WTC11 (cell line): ENCODE measurements at regions not wholly inside any gene's neighbourhood (a gene's known extent, or its start where the extent isn't known, plus 50 kb on each side); places are given as distances from the start of the nearest gene placed in this dataset.

Source experiments
- ATF1 ChIP-seq: sonication (generic); formaldehyde crosslinking; IDR thresholded peaks from 2 replicates; pipeline ENCODE4 v1.8.1; 2023; ENCODE audit warnings: mild to moderate bottlenecking, moderate library complexity, missing genetic modification reagents
- CREB1 ChIP-seq: sonication (generic); formaldehyde crosslinking; IDR thresholded peaks from 2 replicates; pipeline ENCODE4 v1.8.0; 2023; ENCODE audit warnings: mild to moderate bottlenecking, missing genetic modification reagents
- CTCF ChIP-seq: fragments of 200-600 bp; IDR thresholded peaks from 2 replicates; pipeline ENCODE4 v1.8.0; 2022; ENCODE audit warnings: antibody characterized with exemption
- E2F4 ChIP-seq: sonication (generic); formaldehyde crosslinking; IDR thresholded peaks from 2 replicates; pipeline ENCODE4 v1.8.1; 2022; ENCODE audit warnings: low read depth, mild to moderate bottlenecking, moderate library complexity, missing genetic modification reagents, borderline replicate concordance
- ESRRA ChIP-seq: sonication (generic); formaldehyde crosslinking; IDR thresholded peaks from 2 replicates; pipeline ENCODE4 v1.8.1; 2022; ENCODE audit warnings: mild to moderate bottlenecking, missing genetic modification reagents, borderline replicate concordance
- ETV6 ChIP-seq: sonication (generic); formaldehyde crosslinking; IDR thresholded peaks from 2 replicates; pipeline ENCODE4 v1.8.1; 2022; ENCODE audit warnings: mild to moderate bottlenecking, missing genetic modification reagents
- JAZF1 ChIP-seq: fragments of 250-450 bp; sonication (Bioruptor Pico); IDR thresholded peaks from 2 replicates; pipeline ENCODE4 v1.9.0; 2021; ENCODE audit warnings: moderate library complexity, mild to moderate bottlenecking, inconsistent platforms
- JUN ChIP-seq: sonication (generic); formaldehyde crosslinking; IDR thresholded peaks from 2 replicates; pipeline ENCODE4 v1.8.0; 2023; ENCODE audit warnings: mild to moderate bottlenecking, missing genetic modification reagents
- MAX ChIP-seq: sonication (generic); formaldehyde crosslinking; IDR thresholded peaks from 2 replicates; pipeline ENCODE4 v1.8.0; 2022; ENCODE audit warnings: mild to moderate bottlenecking, missing genetic modification reagents
- NR1H2 ChIP-seq: sonication (generic); formaldehyde crosslinking; IDR thresholded peaks from 2 replicates; pipeline ENCODE4 v1.9.0; 2021; ENCODE audit warnings: mild to moderate bottlenecking, moderate library complexity, missing genetic modification reagents
- TEAD1 ChIP-seq: sonication (generic); formaldehyde crosslinking; IDR thresholded peaks from 2 replicates; pipeline ENCODE4 v1.8.0; 2022; ENCODE audit warnings: mild to moderate bottlenecking, missing genetic modification reagents
- TEAD4 ChIP-seq: sonication (generic); formaldehyde crosslinking; IDR thresholded peaks from 2 replicates; pipeline ENCODE4 v1.8.0; 2022; ENCODE audit warnings: mild to moderate bottlenecking, missing genetic modification reagents
- ZNF423 ChIP-seq: fragments of 250-450 bp; sonication (Bioruptor Pico); IDR thresholded peaks from 2 replicates; pipeline ENCODE4 v2.1.2; 2022; ENCODE audit warnings: mild to moderate bottlenecking, moderate library complexity

GRCh38 chr5:24059716-24060115 is 552.3 kb downstream of the PRDM9 start:
- TF ChIP-seq MAX (CRISPR knock-in tag) (no peak), CTCF (no peak), ZNF423 (CRISPR knock-in tag) (no peak), ATF1 (no peak), NR1H2 (no peak), JUN (no peak), TEAD1 (CRISPR knock-in tag) (no peak), JAZF1 (CRISPR knock-in tag) (no peak), ETV6 (CRISPR knock-in tag) (no peak), ESRRA (CRISPR knock-in tag) (no peak), TEAD4 (CRISPR knock-in tag) (no peak), E2F4 (CRISPR knock-in tag) (no peak), CREB1 (CRISPR knock-in tag) (no peak)
